WTC11 (cell line): ENCODE measurements at regions not wholly inside any gene's neighbourhood (a gene's known extent, or its start where the extent isn't known, plus 50 kb on each side); places are given as distances from the start of the nearest gene placed in this dataset.

Experiments used
- ATAC-seq: fragments of 200-7000 bp; cut with Tn5 transposase; 2 replicates; pipeline ENCODE4 v1.10.0; 2021; ENCODE audit warnings: mild to moderate bottlenecking, moderate library complexity
- CTCF ChIA-PET: fragments of 300-600 bp; sonication (Branson Sonifier 250); formaldehyde crosslinking; loops from one replicate; lab custom pipeline; 2021; ENCODE audit warnings: antibody characterized with exemption; lab: Charles Lee
- POLR2A ChIA-PET: fragments of 350-600 bp; sonication (Branson Sonifier 250); formaldehyde crosslinking; loops from one replicate; lab custom pipeline; 2021; ENCODE audit warnings: antibody characterized with exemption; lab: Charles Lee
- DNase-seq: peaks from one replicate; pipeline ENCODE4 v3.0.0; 2021; ENCODE audit warnings: low spot score
- H3K27ac Mint-ChIP-seq: 2 replicates; pipeline ENCODE4 v1.8.0; 2021; ENCODE audit warnings: mixed read lengths
- H3K27me3 Mint-ChIP-seq: 2 replicates; pipeline ENCODE4 v1.8.0; 2021; ENCODE audit warnings: low read depth, mild to moderate bottlenecking, moderate library complexity, mixed read lengths
- H3K36me3 Mint-ChIP-seq: 2 replicates; pipeline ENCODE4 v1.8.0; 2021; ENCODE audit warnings: mixed read lengths
- H3K4me1 Mint-ChIP-seq: 2 replicates; pipeline ENCODE4 v1.8.0; 2022; ENCODE audit warnings: mixed read lengths
- H3K4me3 Mint-ChIP-seq: 2 replicates; pipeline ENCODE4 v1.8.0; 2021; ENCODE audit warnings: mild to moderate bottlenecking, moderate library complexity, mixed read lengths
- H3K9me3 Mint-ChIP-seq: 2 replicates; pipeline ENCODE4 v1.8.0; 2021; ENCODE audit warnings: mixed read lengths
- ATF1 ChIP-seq: sonication (generic); formaldehyde crosslinking; IDR thresholded peaks from 2 replicates; pipeline ENCODE4 v1.8.1; 2023; ENCODE audit warnings: mild to moderate bottlenecking, moderate library complexity, missing genetic modification reagents
- ATF2 ChIP-seq: sonication (generic); formaldehyde crosslinking; IDR thresholded peaks from 2 replicates; pipeline ENCODE4 v1.8.1; 2022; ENCODE audit warnings: low read depth, missing genetic modification reagents, borderline replicate concordance
- ATF3 ChIP-seq: sonication (generic); formaldehyde crosslinking; conservative IDR thresholded peaks from 2 replicates; pipeline ENCODE4 v1.8.1; 2022; ENCODE audit warnings: mild to moderate bottlenecking, missing genetic modification reagents
- E2F1 ChIP-seq: sonication (generic); formaldehyde crosslinking; IDR thresholded peaks from 2 replicates; pipeline ENCODE4 v1.8.0; 2022; ENCODE audit warnings: mild to moderate bottlenecking, missing genetic modification reagents
- E2F5 ChIP-seq: sonication (generic); formaldehyde crosslinking; IDR thresholded peaks from 2 replicates; pipeline ENCODE4 v1.8.1; 2022; ENCODE audit warnings: mild to moderate bottlenecking, moderate library complexity, missing genetic modification reagents
- ERG ChIP-seq: fragments of 250-450 bp; sonication (Bioruptor Pico); IDR thresholded peaks from 2 replicates; pipeline ENCODE4 v1.8.0; 2021; ENCODE audit warnings: mild to moderate bottlenecking
- FOXJ3 ChIP-seq: sonication (generic); formaldehyde crosslinking; IDR thresholded peaks from 2 replicates; pipeline ENCODE4 v1.9.0; 2021; ENCODE audit warnings: missing genetic modification reagents, mild to moderate bottlenecking, borderline replicate concordance
- FOXP4 ChIP-seq: sonication (generic); formaldehyde crosslinking; IDR thresholded peaks from 2 replicates; pipeline ENCODE4 v1.8.0; 2022; ENCODE audit warnings: mild to moderate bottlenecking, missing genetic modification reagents
- GABPB1 ChIP-seq: sonication (generic); formaldehyde crosslinking; IDR thresholded peaks from 2 replicates; pipeline ENCODE4 v1.8.1; 2023; ENCODE audit warnings: mild to moderate bottlenecking, missing genetic modification reagents
- GTF2I ChIP-seq: fragments of 250-450 bp; sonication (Bioruptor Pico); conservative IDR thresholded peaks from 2 replicates; pipeline ENCODE4 v1.4.0; 2021; ENCODE audit warnings: mild to moderate bottlenecking
- JUN ChIP-seq: sonication (generic); formaldehyde crosslinking; IDR thresholded peaks from 2 replicates; pipeline ENCODE4 v1.8.0; 2023; ENCODE audit warnings: mild to moderate bottlenecking, missing genetic modification reagents
- NR2C2 ChIP-seq: sonication (generic); formaldehyde crosslinking; IDR thresholded peaks from 2 replicates; pipeline ENCODE4 v1.8.0; 2022; ENCODE audit warnings: mild to moderate bottlenecking, missing genetic modification reagents
- PREB ChIP-seq: sonication (generic); formaldehyde crosslinking; IDR thresholded peaks from 2 replicates; pipeline ENCODE4 v1.8.1; 2022; ENCODE audit warnings: mild to moderate bottlenecking, missing genetic modification reagents, moderate library complexity, borderline replicate concordance
- SMAD3 ChIP-seq: sonication (generic); formaldehyde crosslinking; IDR thresholded peaks from 2 replicates; pipeline ENCODE4 v1.8.0; 2022; ENCODE audit warnings: missing genetic modification reagents, mild to moderate bottlenecking, borderline replicate concordance
- SP1 ChIP-seq: sonication (generic); formaldehyde crosslinking; conservative IDR thresholded peaks from 2 replicates; pipeline ENCODE4 v1.8.1; 2022; ENCODE audit warnings: missing genetic modification reagents
- ZBTB21 ChIP-seq: sonication (generic); formaldehyde crosslinking; IDR thresholded peaks from 2 replicates; pipeline ENCODE4 v1.8.1; 2023; ENCODE audit warnings: mild to moderate bottlenecking, missing genetic modification reagents, borderline replicate concordance
- ZMAT4 ChIP-seq: fragments of 250-450 bp; sonication (Bioruptor Pico); IDR thresholded peaks from 2 replicates; pipeline ENCODE4 v1.9.0; 2021; ENCODE audit warnings: mild to moderate bottlenecking
- ZNF232 ChIP-seq: sonication (generic); formaldehyde crosslinking; IDR thresholded peaks from 2 replicates; pipeline ENCODE4 v1.8.0; 2022; ENCODE audit warnings: mild to moderate bottlenecking, missing genetic modification reagents
- ZNF317 ChIP-seq: sonication (generic); formaldehyde crosslinking; IDR thresholded peaks from 2 replicates; pipeline ENCODE4 v1.8.1; 2023; ENCODE audit warnings: low read depth, mild to moderate bottlenecking, moderate library complexity, missing genetic modification reagents, borderline replicate concordance
- ZNF396 ChIP-seq: fragments of 250-450 bp; sonication (Bioruptor Pico); IDR thresholded peaks from 2 replicates; pipeline ENCODE4 v1.8.0; 2021; ENCODE audit warnings: mild to moderate bottlenecking, moderate library complexity, borderline replicate concordance
- ZNF416 ChIP-seq: fragments of 250-450 bp; sonication (Bioruptor Pico); IDR thresholded peaks from 2 replicates; pipeline ENCODE4 v1.9.0; 2021; ENCODE audit warnings: mild to moderate bottlenecking, inconsistent platforms
- ZNF423 ChIP-seq: fragments of 250-450 bp; sonication (Bioruptor Pico); IDR thresholded peaks from 2 replicates; pipeline ENCODE4 v2.1.2; 2022; ENCODE audit warnings: mild to moderate bottlenecking, moderate library complexity

GRCh38 chr2:108128249-108128648, 111.5 kb upstream of the SULT1C3 start:
- ChIA-PET CTCF (no interaction called here), POLR2A (no interaction called here)
- DNase-seq (no peak), ATAC-seq (no peak)
- Mint-ChIP-seq H3K9me3 (peaks cover 17% of the 10 kb centered on the region), H3K27me3 (no peaks in the 10 kb centered on the region), H3K36me3 (peaks cover 16% of the 10 kb centered on the region), H3K4me3 (no peak overlapping the region), H3K27ac (no peak overlapping the region), H3K4me1 (peaks cover 19% of the 10 kb centered on the region)
- 0 out of 2 replicates have a peak, but pooled peaks have one; percentile 22 for TF ChIP-seq ZNF317 (CRISPR knock-in tag)
- no peak for TF ChIP-seq ZNF396

- ATAC-seq (peak; percentile 50), DNase-seq (no peak)
- TF ChIP-seq FOXJ3 (no peak), SP1 (CRISPR knock-in tag) (no peak), JUN (CRISPR knock-in tag) (no peak), ATF1 (no peak), E2F1 (CRISPR knock-in tag) (no peak), ZBTB21 (CRISPR knock-in tag) (no peak), ZNF416 (no peak), SMAD3 (CRISPR knock-in tag) (no peak), ATF2 (CRISPR knock-in tag) (no peak), ZMAT4 (no peak), GABPB1 (CRISPR knock-in tag) (no peak), ERG (no peak), E2F5 (no peak), NR2C2 (no peak), ATF3 (CRISPR knock-in tag) (no peak), GTF2I (CRISPR knock-in tag) (no peak), ZNF232 (CRISPR knock-in tag) (no peak), FOXP4 (CRISPR knock-in tag) (no peak), PREB (CRISPR knock-in tag) (no peak), ZNF423 (CRISPR knock-in tag) (no peak)
- peaks cover 26% of the 10 kb centered on the region for H3K36me3 Mint-ChIP-seq
- no peak overlapping the region for H3K4me3 Mint-ChIP-seq
- peak overlapping the region; percentile 35; the same call in 1 of the 2 replicates for H3K27ac Mint-ChIP-seq
- peaks cover 28% of the 10 kb centered on the region for H3K4me1 Mint-ChIP-seq
- CTCF ChIA-PET, result interaction anchor here (1.1 kb wide), 1 partner anchor 41 kb away, joined by 4 read pairs; no protein-coding TSS in a partner anchor
- POLR2A ChIA-PET, result interaction anchor here (0.6 kb wide), 1 partner anchor 464 kb away, joined by 3 read pairs; no protein-coding TSS in a partner anchor
- H3K9me3 Mint-ChIP-seq, result peaks cover 31% of the 10 kb centered on the region
- no peaks in the 10 kb centered on the region for H3K27me3 Mint-ChIP-seq
Observed at GRCh38 chr2:108129636-108130035, 110.1 kb upstream of the SULT1C3 start.
